HG03103 (cell line): ENCODE measurements at regions not wholly inside any gene's neighbourhood (a gene's known extent, or its start where the extent isn't known, plus 50 kb on each side); places are given as distances from the start of the nearest gene placed in this dataset.
A peak's percentile ranks its signal among the peaks of the same experiment; 100 is the strongest.
"Not testable (repeated sequence)": the region's sequence is repeated elsewhere in the genome, so short reads cannot be mapped to it uniquely, and the experiment has no call there.

ENCODE experiments used
- ATAC-seq: cut with Tn5 transposase; IDR thresholded peaks from one replicate; pipeline ENCODE4 v1.9.1; 2021; ENCODE audit warnings: low read depth; ENCODE audit not compliant: unreplicated experiment

GRCh38 chr14:54232735-54233134, 164.1 kb upstream of the CDKN3 start:
- ATAC-seq: no peak

- ATAC-seq: no peak
Observed at GRCh38 chr14:54241517-54241916, 155.3 kb upstream of the CDKN3 start.

- ATAC-seq: no peak
Observed at GRCh38 chr14:54251356-54251755, 145.5 kb upstream of the CDKN3 start.

- no peak for ATAC-seq
Observed at GRCh38 chr14:54252072-54252730, 144.6 kb upstream of the CDKN3 start.

GRCh38 chr14:54253195-54253947, 143.4 kb upstream of the CDKN3 start:
- no peak for ATAC-seq

GRCh38 chr14:54256156-54256555, 140.7 kb upstream of the CDKN3 start:
- ATAC-seq: no peak

GRCh38 chr14:54257424-54257823, 139.4 kb upstream of the CDKN3 start:
- ATAC-seq: no peak

- ATAC-seq: no peak
Observed at GRCh38 chr14:54258382-54258781, 138.4 kb upstream of the CDKN3 start.

- no peak for ATAC-seq
Observed at GRCh38 chr14:54259821-54260220, 137.0 kb upstream of the CDKN3 start.

GRCh38 chr14:54261283-54261682, 135.5 kb upstream of the CDKN3 start:
- no peak for ATAC-seq

- not testable (repeated sequence) for ATAC-seq
Observed at GRCh38 chr14:54266616-54267015, 130.2 kb upstream of the CDKN3 start.

- peak; percentile 75 for ATAC-seq
Observed at GRCh38 chr14:54267172-54267571, 129.6 kb upstream of the CDKN3 start.

GRCh38 chr14:54275997-54276725, 120.6 kb upstream of the CDKN3 start:
- no peak for ATAC-seq

- ATAC-seq: no peak
Observed at GRCh38 chr14:54278087-54278486, 118.7 kb upstream of the CDKN3 start.

GRCh38 chr14:54278665-54279295, 118.0 kb upstream of the CDKN3 start:
- ATAC-seq: no peak

GRCh38 chr14:54282849-54283248, 114.0 kb upstream of the CDKN3 start:
- no peak for ATAC-seq

- ATAC-seq: no peak
Observed at GRCh38 chr14:54285030-54285429, 111.8 kb upstream of the CDKN3 start.

GRCh38 chr14:54291491-54292191, 105.2 kb upstream of the CDKN3 start:
- no peak for ATAC-seq

- no peak for ATAC-seq
Observed at GRCh38 chr14:54294802-54295201, 102.0 kb upstream of the CDKN3 start.
